NAMALWA (cell line): ENCODE measurements at regions not wholly inside any gene's neighbourhood (a gene's known extent, or its start where the extent isn't known, plus 50 kb on each side); places are given as distances from the start of the nearest gene placed in this dataset.
A peak's percentile ranks its signal among the peaks of the same experiment; 100 is the strongest.

Source experiments
- DNase-seq: peaks from one replicate; pipeline ENCODE4 v3.0.0-alpha.2; 2015; ENCODE audit warnings: low spot score

DNA sequence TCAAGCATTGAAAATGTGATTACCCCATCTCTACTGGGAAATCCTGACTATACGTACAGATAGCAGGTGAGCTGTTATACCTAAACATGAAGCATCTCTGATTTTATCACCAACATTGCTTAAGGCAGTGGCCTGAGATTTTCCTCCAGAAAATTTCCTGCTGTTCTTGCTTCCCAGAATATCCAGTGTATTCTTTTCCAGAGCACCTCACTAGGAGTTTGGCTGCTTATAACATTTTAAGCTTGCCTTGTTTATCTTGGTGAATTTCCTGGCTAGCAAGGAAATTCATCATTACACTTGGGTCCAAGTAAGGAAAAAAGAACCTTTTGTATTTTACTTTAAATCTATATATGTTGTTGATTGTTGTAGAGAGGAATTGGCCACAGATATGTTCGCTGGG, 73.0 kb upstream of the CLCN4 start:
- no peak for DNase-seq

DNA sequence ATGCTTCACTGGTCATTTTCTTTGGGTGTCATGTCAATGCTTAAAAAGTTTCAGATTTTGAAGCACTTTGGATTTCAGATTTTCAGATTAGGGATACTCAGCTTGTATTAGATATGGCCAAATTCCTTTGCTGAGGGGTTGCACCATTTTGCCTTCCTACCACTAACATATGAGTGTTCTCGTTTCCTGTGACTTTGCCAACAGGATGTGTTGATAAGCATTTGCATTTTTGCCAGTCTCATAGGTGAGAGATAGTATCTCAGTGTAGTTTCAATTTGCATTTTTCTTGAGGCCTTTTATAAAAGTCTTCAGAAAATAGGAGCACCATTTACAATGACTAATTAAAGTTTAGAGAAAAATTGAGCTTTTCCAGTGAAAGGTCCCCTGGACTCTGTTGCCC, 71.6 kb upstream of the CLCN4 start:
- DNase-seq = no peak

DNA sequence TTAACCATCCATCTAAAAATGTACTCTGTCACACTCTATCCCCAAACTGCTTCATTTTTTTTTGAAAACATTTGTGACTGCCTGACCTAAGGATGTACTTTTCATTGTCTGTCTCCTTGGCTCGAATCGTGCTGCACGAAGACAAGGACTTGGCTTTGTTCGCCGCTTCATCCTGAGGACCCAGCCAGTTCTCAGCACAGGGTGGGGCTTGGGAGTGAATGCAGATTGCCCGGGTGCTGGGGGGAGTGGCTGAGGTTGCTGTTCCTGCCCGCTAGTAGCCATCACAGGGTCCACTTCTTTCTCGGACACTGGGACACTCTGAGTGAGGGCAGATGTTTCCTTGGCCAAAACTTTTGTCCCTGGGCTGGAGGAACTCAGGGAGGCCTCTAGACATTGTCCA, 70.1 kb upstream of the CLCN4 start:
- no peak for DNase-seq

DNA sequence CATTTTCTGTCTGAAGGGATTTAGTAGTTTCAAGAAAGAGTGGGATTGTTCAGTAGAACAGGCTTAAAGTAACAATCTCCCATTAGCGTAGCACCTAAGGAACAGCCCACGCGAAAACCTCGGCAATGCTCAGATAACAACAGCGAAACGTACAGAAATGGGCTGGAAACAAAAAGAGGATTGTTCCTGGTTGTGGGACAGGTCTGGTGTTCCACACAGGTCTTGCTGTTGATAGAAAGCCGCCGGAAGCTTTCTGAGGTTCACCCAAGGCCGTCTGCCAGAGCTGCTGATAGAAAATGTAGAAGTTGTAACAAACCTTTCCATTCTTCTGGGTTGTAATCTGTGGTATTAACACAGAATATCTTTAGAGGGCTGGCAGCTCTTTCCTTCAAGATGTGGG, 69.4 kb upstream of the CLCN4 start:
- DNase-seq = no peak

DNA sequence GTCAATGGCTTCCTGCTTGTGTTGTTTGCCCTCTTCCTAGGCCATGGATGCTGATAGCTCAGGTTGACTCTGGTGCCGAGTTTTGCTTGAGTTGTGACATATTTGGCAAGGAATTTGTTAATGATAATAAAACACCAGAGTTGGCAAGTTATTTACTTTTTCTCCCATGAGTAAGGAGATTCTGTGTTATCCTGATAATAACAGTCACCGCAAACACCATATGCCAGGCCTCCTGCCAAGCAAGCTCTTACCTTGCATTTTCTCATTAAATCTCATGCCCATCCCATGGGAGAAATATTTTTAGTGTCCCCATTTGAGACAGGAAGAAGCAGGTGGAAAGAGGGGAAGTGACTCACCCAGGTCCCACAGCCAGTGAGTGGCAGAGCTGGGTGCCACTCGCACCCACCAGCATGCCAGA, 67.4 kb upstream of the CLCN4 start:
- no peak for DNase-seq

DNA sequence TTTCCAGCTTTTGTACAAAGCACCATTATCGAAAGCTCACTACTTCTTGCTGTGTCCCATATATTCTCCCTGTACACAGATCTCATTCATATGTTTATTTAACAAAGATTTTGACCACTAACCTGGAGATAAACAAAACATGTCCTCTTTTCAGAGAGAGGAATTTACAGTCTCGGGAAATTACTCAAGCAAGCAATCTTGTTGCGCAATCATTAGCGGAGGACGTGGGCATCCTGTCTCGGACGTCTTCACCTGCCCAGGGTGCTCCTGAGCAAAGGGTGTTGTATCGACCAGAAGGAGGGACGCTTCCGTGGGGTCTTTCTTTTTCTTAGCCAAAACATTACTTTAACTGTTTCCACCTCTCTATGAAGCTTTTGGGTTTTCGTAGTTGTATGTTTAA, 66.5 kb upstream of the CLCN4 start:
- DNase-seq = no peak

DNA sequence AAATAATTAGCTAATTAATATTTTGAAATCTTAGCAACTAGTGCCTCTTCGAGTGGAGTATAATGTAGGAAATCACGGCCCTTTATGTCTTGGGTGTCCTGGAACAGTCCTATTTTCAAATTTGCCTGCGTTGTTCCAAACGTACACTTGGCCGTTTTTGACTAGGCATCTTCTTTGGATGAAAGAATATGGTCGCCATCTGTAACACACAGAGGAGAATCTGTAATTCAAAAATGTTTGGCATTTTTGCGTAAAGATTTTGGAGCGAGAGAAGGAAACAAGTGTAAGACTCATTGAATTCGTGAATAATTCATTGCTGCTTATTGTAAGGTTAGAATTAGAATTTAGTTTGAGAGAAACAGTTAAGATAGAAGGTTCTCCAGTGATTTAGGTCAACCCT, 61.5 kb upstream of the CLCN4 start:
- no peak for DNase-seq

DNA sequence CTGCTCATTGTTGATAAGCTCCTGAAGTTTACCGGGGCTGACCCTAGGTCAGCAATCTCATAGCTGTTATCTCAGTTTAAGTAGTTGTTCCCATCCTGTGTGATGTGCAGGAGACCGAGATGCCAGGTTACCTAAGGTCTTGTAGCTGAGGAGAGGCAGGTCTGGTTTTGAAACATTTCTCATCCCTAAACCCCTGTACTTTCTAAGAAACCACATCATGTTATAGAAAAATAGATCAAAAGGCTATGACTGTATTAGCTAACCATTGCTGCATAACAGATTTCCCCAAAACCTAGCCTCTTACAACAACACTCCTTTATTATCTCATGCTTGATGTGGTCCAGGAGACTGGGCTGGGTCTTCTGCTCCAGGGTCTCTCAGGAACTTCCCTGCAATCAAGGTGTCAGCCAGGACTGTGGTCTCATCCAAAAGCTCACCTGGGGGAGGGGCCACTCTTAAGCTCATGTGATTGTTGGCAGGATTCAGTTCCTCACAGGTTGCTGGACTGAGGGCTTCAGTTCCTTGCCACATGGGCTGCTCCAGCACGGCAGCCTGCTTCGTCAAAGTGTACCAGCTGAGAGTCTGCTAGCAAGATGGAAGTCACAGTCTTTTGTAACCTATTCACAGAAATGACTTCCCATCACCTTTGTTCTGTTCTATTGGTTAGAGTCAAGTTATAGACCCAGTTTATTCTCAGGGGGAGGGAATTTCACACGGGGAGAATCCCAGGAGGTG, 60.9 kb upstream of the CLCN4 start:
- DNase-seq = no peak

DNA sequence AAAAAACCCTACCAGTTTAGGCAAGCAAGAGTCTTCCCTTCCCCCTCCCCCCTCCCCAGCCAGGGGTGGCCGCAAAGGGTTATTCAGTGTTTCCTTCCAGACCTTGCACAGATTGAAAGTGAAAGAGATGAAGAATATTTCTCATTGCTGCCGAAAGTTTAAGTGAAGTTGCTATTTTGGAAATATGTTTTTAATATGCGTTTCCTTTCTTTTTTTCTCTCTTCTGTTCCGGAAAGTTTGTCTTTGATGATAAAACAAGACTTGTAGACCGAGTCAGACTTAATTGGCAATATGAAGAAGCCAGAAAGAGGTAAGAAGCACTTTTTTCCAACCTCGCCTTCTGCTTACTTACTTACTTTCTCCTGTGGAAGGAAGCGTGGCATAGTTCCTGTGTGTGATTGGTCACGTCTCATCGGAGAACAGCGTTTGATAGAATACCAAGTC, 58.5 kb upstream of the CLCN4 start:
- peak; percentile 67 for DNase-seq

DNA sequence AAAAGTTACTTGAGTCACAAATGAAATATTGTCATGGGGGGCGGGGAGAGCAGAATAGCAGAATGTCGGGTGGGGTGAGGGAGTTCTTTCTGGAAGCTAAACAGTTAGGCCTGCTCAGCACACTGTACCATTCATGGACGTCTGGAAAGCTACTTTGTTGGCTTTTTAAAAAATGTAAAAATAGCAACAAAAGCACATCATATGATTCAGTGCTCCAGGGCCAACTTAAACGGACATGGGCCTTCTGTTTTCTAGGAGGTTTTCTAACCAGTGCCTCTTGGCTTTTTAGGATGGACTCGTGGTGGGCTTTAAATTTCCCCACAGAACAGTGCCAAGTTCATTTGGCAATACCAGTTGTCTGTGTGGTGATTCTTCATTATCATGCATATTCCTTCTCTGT, 57.4 kb upstream of the CLCN4 start:
- no peak for DNase-seq

DNA sequence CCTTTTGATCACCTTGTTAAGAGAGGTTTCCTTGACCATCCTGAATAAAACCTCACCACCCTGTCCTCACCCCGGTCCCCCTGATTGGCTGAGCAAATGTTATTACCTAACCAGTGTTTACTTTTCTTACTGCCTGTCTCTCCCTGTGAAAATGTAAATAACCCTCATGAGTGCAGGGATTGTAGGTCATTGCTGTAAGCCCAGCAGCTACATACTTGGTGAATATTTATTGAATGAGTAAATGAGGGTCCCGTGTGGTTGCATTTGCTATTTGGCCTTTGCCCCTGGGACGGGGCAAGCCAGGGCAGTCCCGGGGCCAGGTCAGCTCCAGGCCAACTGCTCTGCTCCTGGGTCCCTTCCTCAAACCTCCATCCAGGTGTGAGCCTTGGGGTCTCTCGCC, 55.5 kb upstream of the CLCN4 start:
- no peak for DNase-seq

DNA sequence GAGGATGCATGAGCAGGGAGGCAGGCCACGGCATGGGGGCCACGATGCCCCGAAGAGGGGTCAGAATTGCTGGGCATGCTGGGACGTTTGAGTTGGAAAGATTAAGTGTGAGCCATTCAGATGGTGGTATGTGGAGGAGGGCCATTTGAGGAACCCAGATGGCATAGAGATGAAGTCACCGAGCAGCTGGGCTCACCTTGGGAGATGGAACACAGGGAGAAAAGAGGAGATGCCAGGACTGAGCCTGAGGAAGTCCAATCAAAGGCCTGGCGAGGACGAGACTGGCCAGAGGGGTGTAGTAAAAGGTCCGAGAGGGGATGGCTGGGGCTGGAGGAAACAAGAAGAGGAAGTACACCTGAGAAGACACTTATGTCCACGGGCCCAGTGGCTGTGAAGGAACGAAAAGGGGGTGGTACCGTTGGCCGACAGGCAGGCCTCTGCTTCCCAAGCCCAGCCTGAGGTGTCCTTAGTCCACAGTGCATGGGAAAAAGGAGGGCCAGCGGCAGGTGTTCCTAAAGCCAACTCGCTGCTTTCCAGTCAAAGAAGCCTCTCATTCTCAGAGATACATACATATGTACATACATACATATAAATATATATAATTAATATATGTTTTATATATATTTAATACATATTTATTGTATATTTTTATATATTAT, 54.6 kb upstream of the CLCN4 start:
- no peak for DNase-seq

DNA sequence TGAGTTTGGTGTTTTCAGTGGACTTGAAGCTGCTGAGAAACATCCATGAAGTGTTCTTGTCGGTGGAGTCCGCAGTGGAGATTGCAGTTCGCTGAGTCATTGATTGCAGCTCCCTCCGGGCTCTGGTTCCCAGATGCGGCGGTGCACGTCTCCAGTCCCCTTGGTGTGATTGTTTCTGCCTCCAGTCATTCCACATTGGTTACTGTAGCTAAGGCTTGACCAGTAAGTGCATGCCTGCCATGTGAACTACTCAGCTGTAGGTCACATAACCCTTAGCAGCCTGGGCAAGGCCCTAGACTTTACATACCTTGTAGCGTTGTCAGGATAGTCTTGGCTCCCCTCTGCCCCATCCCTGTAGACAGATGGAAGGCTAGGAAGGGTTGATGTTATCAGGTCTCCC, 53.8 kb upstream of the CLCN4 start:
- no peak for DNase-seq

DNA sequence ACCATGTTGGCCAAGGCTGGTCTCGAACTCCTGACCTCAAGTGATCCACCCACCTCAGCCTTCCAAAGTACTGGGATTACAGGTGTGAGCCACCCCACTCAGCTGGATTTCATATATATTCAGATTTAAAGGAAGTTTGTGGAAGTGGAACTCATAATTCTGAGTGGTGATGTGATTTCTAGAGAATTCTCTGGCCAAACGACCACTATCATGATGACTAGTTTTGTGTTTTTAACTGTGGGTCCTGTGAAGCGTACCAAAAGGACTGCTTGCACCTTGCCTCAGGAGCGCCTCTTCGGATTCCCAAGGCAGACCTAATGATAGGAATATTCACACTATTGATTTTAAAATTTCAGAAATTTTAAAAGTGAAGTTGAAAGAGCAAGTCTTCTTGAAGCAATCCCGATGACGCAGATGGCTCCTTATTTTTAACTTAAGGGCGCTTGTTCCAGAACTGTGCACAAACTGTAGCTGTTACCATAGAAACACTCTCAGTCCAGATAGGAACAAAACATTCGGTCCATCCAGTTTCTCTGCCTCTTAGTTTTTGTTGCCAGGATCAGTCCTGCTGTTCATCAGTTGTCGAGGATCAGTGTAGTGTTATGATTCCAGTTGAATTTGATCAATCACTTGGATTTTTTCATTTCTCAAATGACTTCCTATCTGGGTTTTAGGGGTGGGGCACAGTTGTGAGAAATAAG, 51.7 kb upstream of the CLCN4 start:
- no peak for DNase-seq

DNA sequence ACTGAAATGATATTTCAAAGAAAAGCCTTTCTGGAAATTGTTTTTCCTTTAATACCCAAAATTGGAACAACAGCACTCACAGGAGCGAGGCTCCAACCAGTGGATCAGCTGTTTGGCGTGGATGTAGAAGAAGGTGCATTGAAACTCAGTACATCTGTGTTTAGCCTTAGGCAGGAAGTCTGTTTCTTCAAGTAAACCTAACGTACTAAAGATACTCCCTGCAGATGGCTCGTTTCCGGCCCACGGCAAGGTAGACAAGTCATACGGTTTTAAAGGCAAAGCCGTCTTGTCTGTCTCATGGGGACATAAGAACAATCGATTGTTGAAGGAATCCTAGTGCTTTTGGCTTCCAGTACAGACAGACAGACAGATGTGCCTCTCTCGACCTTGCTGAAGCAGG, 50.0 kb upstream of the CLCN4 start:
- peak; percentile 77 for DNase-seq
